Thyroid gland (tissue), 4 donors: ENCODE measurements at regions not wholly inside any gene's neighbourhood (a gene's known extent, or its start where the extent isn't known, plus 50 kb on each side); places are given as distances from the start of the nearest gene placed in this dataset.

Source experiments
- POLR2A ChIP-seq, 2 donors: fragments of 450-650 bp; IDR thresholded peaks; one replicate each; pipeline ENCODE4 v1.6.1; 2017; ENCODE audit warnings: antibody characterized with exemption in 2 of 2, mild to moderate bottlenecking in 2 of 2, moderate library complexity in 1 of 2
- TF ChIP-seq, protein P1 (sequence below), 6 experiments: fragments of 200-600 bp in 3 of 6; fragments of 450-650 bp in 3 of 6; sonication (generic) in 3 of 6; IDR thresholded peaks; one replicate each; pipeline ENCODE4 v1.5.1; 2016 to 2019; ENCODE audit warnings: antibody characterized with exemption in 6 of 6, mild to moderate bottlenecking in 2 of 6, inconsistent platforms in 1 of 6, moderate library complexity in 1 of 6

DNA sequence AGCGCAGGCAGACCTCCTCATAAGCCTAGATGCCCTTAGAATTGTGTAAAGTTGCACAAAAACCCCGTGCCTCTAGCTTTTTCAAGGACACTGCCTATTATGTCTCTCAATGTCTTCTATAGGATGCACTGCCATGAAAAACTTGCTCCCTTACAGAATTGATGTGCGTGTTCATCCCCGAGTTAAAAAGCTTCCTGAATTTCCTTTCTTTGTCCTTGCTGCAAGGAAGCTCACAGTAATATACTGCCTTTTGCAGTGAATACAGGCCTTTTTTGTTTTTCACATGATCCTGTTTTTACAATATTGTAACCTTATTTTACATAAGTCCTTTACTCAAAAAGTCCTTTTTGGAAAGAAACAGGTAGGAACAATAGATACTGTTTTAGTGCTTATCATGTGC lies 193.0 kb downstream of the TTLL7 start:
- TF ChIP-seq, protein P1, sequence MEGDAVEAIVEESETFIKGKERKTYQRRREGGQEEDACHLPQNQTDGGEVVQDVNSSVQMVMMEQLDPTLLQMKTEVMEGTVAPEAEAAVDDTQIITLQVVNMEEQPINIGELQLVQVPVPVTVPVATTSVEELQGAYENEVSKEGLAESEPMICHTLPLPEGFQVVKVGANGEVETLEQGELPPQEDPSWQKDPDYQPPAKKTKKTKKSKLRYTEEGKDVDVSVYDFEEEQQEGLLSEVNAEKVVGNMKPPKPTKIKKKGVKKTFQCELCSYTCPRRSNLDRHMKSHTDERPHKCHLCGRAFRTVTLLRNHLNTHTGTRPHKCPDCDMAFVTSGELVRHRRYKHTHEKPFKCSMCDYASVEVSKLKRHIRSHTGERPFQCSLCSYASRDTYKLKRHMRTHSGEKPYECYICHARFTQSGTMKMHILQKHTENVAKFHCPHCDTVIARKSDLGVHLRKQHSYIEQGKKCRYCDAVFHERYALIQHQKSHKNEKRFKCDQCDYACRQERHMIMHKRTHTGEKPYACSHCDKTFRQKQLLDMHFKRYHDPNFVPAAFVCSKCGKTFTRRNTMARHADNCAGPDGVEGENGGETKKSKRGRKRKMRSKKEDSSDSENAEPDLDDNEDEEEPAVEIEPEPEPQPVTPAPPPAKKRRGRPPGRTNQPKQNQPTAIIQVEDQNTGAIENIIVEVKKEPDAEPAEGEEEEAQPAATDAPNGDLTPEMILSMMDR (IDR thresholded peaks at IDR 0.05): no peak
- no peak for TF ChIP-seq POLR2A (IDR thresholded peaks at IDR 0.05)
